GM12874 (cell line): ENCODE measurements at regions not wholly inside any gene's neighbourhood (a gene's known extent, or its start where the extent isn't known, plus 50 kb on each side); places are given as distances from the start of the nearest gene placed in this dataset.

Experiments
- TF ChIP-seq, protein P1 (sequence below): IDR thresholded peaks from 2 replicates; pipeline ENCODE4 v1.5.1; 2011; ENCODE audit warnings: low read depth, mild to moderate bottlenecking, control low read depth, low read length, moderate library complexity; ENCODE audit not compliant: insufficient read depth

- TF ChIP-seq, protein P1, sequence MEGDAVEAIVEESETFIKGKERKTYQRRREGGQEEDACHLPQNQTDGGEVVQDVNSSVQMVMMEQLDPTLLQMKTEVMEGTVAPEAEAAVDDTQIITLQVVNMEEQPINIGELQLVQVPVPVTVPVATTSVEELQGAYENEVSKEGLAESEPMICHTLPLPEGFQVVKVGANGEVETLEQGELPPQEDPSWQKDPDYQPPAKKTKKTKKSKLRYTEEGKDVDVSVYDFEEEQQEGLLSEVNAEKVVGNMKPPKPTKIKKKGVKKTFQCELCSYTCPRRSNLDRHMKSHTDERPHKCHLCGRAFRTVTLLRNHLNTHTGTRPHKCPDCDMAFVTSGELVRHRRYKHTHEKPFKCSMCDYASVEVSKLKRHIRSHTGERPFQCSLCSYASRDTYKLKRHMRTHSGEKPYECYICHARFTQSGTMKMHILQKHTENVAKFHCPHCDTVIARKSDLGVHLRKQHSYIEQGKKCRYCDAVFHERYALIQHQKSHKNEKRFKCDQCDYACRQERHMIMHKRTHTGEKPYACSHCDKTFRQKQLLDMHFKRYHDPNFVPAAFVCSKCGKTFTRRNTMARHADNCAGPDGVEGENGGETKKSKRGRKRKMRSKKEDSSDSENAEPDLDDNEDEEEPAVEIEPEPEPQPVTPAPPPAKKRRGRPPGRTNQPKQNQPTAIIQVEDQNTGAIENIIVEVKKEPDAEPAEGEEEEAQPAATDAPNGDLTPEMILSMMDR, result no peak
Measured at GRCh38 chr6:165843121-165843520, 180.1 kb upstream of the PDE10A start.

DNA sequence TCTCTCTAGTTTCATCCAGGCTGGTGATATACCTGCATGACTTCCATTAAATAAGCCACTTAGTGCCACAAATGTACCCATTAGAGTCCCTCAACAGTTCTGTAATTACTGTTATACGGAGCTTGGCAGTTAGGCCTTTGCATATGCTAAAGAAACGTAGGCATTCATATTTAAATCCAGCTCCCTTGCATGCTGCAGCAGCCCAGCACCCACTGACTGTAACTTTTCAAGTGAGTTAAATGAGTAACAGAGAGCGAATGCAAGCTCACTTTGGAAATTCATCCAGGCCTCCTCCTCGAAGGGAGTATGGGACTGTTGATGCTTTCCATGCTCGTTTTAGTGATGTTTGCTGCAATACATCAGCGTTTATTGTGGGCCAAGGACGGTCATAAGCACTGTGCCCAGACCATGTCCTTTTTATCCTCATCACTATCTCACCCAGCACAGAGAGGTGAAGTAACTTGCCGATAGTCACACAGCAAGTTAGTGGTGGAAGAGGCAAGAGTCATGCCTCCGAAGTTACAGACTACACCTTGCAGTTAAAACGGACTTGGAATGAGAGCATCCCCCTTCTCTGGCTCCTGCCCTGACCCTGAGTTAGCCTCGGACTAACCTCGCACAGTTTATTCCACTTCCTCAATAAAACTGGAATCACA, 179.4 kb upstream of the PDE10A start:
- TF ChIP-seq, protein P1, result no peak

DNA sequence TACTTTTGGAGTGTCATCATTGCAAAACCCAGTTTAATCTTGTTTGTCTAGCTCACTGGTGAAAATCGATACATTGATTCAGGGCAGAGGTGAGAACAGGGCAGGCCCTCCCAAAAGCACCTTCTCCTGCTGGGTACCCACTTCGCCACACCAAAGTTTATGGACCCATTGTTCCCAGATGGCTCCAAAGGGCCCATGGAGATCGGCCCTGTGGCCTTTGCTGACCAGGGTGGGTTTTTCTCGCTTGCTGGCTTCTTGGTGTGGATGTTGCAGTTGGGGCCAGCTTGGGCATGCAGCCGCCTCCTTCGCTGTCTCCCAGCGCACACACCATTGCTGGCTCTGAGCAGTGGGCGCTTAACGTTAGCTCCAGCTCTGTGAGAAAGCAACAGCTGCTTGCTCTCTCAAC, 178.1 kb upstream of the PDE10A start:
- TF ChIP-seq, protein P1, result no peak

GRCh38 chr6:165837948-165838745, 175.1 kb upstream of the PDE10A start:
- TF ChIP-seq, protein P1, result no peak

DNA sequence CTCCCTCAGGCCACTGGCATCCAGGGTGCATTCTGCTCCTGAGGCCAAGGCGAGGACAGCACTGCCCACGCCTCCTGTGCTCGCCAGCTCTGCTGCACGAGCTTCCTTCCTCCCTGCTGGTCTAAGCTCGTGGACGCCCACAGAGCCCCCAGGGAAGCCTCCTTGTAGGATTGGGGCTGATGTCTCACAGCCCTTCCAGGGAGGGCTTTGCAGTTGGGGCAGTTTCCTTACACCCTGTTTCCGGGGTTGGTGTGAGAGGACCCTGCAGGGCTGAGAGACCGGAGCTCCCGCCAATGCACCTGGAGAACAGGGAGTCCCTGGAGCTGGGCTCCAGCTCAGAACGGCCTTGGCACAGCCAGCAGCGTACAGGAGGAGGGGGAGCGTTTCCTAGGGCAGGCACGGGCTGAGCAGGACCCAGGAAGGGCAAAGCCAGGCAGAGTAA, 172.4 kb upstream of the PDE10A start:
- TF ChIP-seq, protein P1, result no peak

- TF ChIP-seq, protein P1, result no peak
Measured at GRCh38 chr6:165834613-165835259, 171.7 kb upstream of the PDE10A start.

DNA sequence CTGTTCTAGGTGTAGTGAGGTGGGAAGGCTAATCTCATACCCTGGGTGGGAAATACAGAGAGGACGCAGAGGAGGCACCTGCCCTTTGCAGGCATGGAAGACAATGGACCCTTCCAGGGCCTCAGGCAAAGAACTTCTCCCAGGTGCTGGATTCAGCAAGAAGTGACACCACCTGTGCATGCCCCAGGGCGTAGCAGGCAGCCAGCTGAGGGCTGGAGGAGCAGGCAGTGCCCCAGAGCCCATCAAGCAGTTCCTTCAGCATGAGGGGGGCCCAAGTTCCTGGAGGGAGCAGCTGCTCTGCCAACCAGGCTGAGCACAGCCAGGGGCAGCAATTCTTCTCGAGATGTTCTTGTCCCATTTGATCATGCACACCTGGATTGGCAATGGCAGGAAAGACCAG, 170.3 kb upstream of the PDE10A start:
- TF ChIP-seq, protein P1, result no peak
